DOHH2 (cell line): ENCODE measurements at regions not wholly inside any gene's neighbourhood (a gene's known extent, or its start where the extent isn't known, plus 50 kb on each side); places are given as distances from the start of the nearest gene placed in this dataset.

Experiments
- CTCF ChIP-seq: fragments of 200-600 bp; sonication (generic); IDR thresholded peaks from one replicate; pipeline ENCODE4 v1.5.1; 2014; ENCODE audit warnings: antibody characterized with exemption, mild to moderate bottlenecking, low read depth, low read length; ENCODE audit not compliant: poor library complexity, severe bottlenecking
- EZH2phosphoT487 ChIP-seq: fragments of 200-600 bp; sonication (generic); IDR thresholded peaks from 2 replicates; pipeline ENCODE4 v1.6.1; 2017; ENCODE audit warnings: borderline replicate concordance, mild to moderate bottlenecking, antibody characterized with exemption, low read length, moderate library complexity, mixed read lengths

GRCh38 chr12:124140944-124141486, 153.9 kb upstream of the RFLNA start:
- TF ChIP-seq CTCF (no peak), EZH2phosphoT487 (no peak)
